Mammary epithelial cell (primary cell): ENCODE measurements at regions not wholly inside any gene's neighbourhood (a gene's known extent, or its start where the extent isn't known, plus 50 kb on each side); places are given as distances from the start of the nearest gene placed in this dataset.
"Not testable (repeated sequence)": the region's sequence is repeated elsewhere in the genome, so short reads cannot be mapped to it uniquely, and the experiment has no call there.

ENCODE experiments used
- CTCF ChIP-seq, 2 donors: IDR thresholded peaks in 1 of 2; conservative IDR thresholded peaks in 1 of 2; 2 replicates each; pipeline ENCODE4 v1.5.1; 2011 to 2012; ENCODE audit warnings: inconsistent platforms in 2 of 2, low read length in 2 of 2, mild to moderate bottlenecking in 2 of 2, control low read depth in 1 of 2, low read depth in 1 of 2; ENCODE audit not compliant: insufficient read depth in 1 of 2; ENCODE audit errors: extremely low read depth in 1 of 2
- EZH2 ChIP-seq: IDR thresholded peaks from 2 replicates; pipeline ENCODE4 v1.6.1; 2012; ENCODE audit warnings: low read length, inconsistent platforms, borderline replicate concordance

- not testable (repeated sequence) for TF ChIP-seq CTCF (conservative IDR thresholded peaks at IDR 0.05 in 1 of 2, IDR thresholded peaks at IDR 0.05 in 1 of 2; ENCODE audit: extremely low read depth in 1 of 2, insufficient read depth in 1 of 2, low read depth in 1 of 2, low read length in 2 of 2); EZH2
These were observed 94.5 kb upstream of the FAM72C start for GRCh38 chr1:144066071-144066813.
